ENCODE measurements at regions not wholly inside any gene's neighbourhood (a gene's known extent, or its start where the extent isn't known, plus 50 kb on each side); places are given as distances from the start of the nearest gene placed in this dataset.

DNA sequence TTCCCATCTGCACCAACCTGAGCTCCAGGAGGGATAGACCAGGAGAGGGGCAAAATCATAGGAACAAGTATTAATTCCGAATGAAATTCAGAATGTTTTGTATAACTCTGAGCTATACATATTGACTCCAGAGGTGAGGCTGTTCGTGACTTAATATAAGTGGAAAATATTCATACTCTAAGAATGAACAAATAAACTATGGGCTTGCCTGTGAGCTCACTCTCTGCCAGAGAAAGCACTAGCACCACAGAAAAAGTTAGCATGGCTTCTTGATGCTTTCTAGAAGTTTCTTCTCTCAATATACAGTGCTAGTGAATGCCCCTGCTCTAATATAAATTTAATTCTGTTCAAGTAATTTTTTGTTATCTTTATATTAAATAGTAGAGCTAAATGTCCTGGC lies 1536.4 kb upstream of the FLRT2 start:
- Histone ChIP-seq H3K9me3 (ENCODE audit: severe bottlenecking) (no peaks in the 10 kb centered on the region), H3K4me3 (ENCODE audit: severe bottlenecking) (no peak overlapping the region), H3K27ac (ENCODE audit: poor library complexity, severe bottlenecking) (no peak overlapping the region), H3K4me1 (ENCODE audit: insufficient read depth, poor library complexity, severe bottlenecking) (no peaks in the 10 kb centered on the region), H3K27me3 (ENCODE audit: insufficient read depth, poor library complexity, severe bottlenecking) (no peaks in the 10 kb centered on the region), H3K36me3 (ENCODE audit: low read depth) (no peaks in the 10 kb centered on the region)
- ATAC-seq (ENCODE audit: low read depth) = no peak
- no peak for DNase-seq (ENCODE audit: low spot score)
- TF ChIP-seq, protein P1, sequence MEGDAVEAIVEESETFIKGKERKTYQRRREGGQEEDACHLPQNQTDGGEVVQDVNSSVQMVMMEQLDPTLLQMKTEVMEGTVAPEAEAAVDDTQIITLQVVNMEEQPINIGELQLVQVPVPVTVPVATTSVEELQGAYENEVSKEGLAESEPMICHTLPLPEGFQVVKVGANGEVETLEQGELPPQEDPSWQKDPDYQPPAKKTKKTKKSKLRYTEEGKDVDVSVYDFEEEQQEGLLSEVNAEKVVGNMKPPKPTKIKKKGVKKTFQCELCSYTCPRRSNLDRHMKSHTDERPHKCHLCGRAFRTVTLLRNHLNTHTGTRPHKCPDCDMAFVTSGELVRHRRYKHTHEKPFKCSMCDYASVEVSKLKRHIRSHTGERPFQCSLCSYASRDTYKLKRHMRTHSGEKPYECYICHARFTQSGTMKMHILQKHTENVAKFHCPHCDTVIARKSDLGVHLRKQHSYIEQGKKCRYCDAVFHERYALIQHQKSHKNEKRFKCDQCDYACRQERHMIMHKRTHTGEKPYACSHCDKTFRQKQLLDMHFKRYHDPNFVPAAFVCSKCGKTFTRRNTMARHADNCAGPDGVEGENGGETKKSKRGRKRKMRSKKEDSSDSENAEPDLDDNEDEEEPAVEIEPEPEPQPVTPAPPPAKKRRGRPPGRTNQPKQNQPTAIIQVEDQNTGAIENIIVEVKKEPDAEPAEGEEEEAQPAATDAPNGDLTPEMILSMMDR (IDR thresholded peaks at IDR 0.05; ENCODE audit: poor library complexity, severe bottlenecking) = no peak

DNA sequence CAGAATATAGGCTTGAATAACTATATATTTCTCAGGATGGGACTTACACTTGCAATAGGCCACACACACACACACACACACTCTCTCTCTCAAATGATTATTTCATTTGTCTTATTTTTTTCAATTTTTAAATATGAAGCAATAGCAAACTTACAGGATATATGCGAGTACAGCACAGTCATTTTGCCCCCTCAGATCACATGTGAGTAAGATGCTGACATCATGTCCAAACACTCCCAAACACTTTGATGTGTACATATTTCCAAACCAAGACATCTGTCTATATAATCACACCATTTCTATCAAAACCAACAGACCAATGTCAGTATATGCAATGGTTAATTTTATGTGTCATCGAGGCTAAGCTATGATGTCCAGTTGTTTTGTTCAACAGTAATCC lies 1535.9 kb upstream of the FLRT2 start:
- peak; percentile 42; the same call in 1 of the 3 replicates for ATAC-seq (ENCODE audit: low read depth)
- no peak for DNase-seq (ENCODE audit: low spot score)
- Histone ChIP-seq H3K9me3 (ENCODE audit: severe bottlenecking) (no peaks in the 10 kb centered on the region), H3K36me3 (ENCODE audit: low read depth) (no peaks in the 10 kb centered on the region), H3K27me3 (ENCODE audit: insufficient read depth, poor library complexity, severe bottlenecking) (no peaks in the 10 kb centered on the region), H3K4me1 (ENCODE audit: insufficient read depth, poor library complexity, severe bottlenecking) (no peaks in the 10 kb centered on the region), H3K27ac (ENCODE audit: poor library complexity, severe bottlenecking) (no peak overlapping the region), H3K4me3 (ENCODE audit: severe bottlenecking) (no peak overlapping the region)
- TF ChIP-seq, protein P1 (IDR thresholded peaks at IDR 0.05; ENCODE audit: poor library complexity, severe bottlenecking) = no peak

GRCh38 chr14:84001023-84001422 lies 1528.9 kb upstream of the FLRT2 start:
- DNase-seq (ENCODE audit: low spot score) (no peak), ATAC-seq (ENCODE audit: low read depth) (no peak)
- TF ChIP-seq, protein P1 (IDR thresholded peaks at IDR 0.05; ENCODE audit: poor library complexity, severe bottlenecking) = no peak
- H3K27ac ChIP-seq (ENCODE audit: poor library complexity, severe bottlenecking) = no peak overlapping the region
- no peaks in the 10 kb centered on the region for H3K27me3 ChIP-seq (ENCODE audit: insufficient read depth, poor library complexity, severe bottlenecking)
- no peaks in the 10 kb centered on the region for H3K9me3 ChIP-seq (ENCODE audit: severe bottlenecking)
- no peaks in the 10 kb centered on the region for H3K4me1 ChIP-seq (ENCODE audit: insufficient read depth, poor library complexity, severe bottlenecking)
- H3K4me3 ChIP-seq (ENCODE audit: severe bottlenecking) = no peak overlapping the region
- H3K36me3 ChIP-seq (ENCODE audit: low read depth) = no peaks in the 10 kb centered on the region

DNA sequence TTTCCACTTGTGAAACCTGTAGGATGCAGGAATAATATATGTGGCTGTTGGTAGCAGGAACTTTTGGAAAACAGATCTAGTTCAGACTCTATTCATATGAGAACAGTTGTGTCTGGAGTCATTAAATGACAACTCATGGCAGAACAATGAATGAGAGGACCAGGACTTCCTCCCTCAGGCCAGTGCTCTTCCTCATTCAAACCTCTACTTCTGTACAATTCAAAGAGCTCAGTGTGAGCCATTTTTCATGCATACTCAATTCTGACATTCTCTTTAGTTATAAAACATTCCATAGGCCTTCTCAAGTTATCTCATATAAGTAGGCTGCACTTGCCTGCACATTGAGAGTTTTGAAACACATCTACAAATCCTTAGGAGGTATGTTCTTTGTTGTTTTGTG lies 1526.6 kb upstream of the FLRT2 start:
- Histone ChIP-seq H3K9me3 (ENCODE audit: severe bottlenecking) (no peaks in the 10 kb centered on the region), H3K4me1 (ENCODE audit: insufficient read depth, poor library complexity, severe bottlenecking) (no peaks in the 10 kb centered on the region), H3K27me3 (ENCODE audit: insufficient read depth, poor library complexity, severe bottlenecking) (no peaks in the 10 kb centered on the region), H3K27ac (ENCODE audit: poor library complexity, severe bottlenecking) (no peak overlapping the region), H3K36me3 (ENCODE audit: low read depth) (no peaks in the 10 kb centered on the region), H3K4me3 (ENCODE audit: severe bottlenecking) (no peak overlapping the region)
- DNase-seq (ENCODE audit: low spot score) (no peak), ATAC-seq (ENCODE audit: low read depth) (no peak)
- TF ChIP-seq, protein P1 (IDR thresholded peaks at IDR 0.05; ENCODE audit: poor library complexity, severe bottlenecking) = no peak

DNA sequence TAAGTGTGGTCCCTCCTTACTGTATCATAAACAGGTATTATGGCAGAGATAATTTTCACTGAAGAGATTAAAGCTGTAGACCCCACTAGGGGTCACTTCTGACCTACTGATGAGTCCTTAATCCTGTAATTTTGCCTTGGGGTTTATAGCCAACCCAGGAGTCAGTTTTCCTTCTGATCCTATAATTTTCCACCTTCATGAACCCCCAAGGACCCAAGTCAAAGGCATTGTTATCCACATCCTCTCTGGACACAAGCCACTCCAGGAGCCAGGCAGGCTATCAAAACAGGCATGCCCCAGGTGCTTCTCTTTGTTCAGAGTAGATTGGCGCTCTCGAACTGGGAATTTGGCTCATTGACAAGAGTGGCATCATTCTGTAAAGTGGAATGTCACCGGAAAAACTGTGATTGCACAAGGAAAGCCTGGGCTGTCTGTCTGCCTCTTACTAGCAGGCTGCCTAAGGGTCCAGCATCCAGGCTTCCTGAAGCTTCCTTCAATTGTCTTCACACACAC lies 1523.2 kb upstream of the FLRT2 start:
- Histone ChIP-seq H3K27ac (ENCODE audit: poor library complexity, severe bottlenecking) (no peak overlapping the region), H3K4me3 (ENCODE audit: severe bottlenecking) (no peak overlapping the region), H3K36me3 (ENCODE audit: low read depth) (no peaks in the 10 kb centered on the region), H3K27me3 (ENCODE audit: insufficient read depth, poor library complexity, severe bottlenecking) (no peaks in the 10 kb centered on the region), H3K4me1 (ENCODE audit: insufficient read depth, poor library complexity, severe bottlenecking) (no peaks in the 10 kb centered on the region), H3K9me3 (ENCODE audit: severe bottlenecking) (no peaks in the 10 kb centered on the region)
- no peak for DNase-seq (ENCODE audit: low spot score)
- peak; percentile 31; the same call in 1 of the 3 replicates for ATAC-seq (ENCODE audit: low read depth)
- TF ChIP-seq, protein P1 (IDR thresholded peaks at IDR 0.05; ENCODE audit: poor library complexity, severe bottlenecking) = peak; percentile 1

Data from RWPE2 (cell line).